Activated CD4-positive, alpha-beta T cell treated with anti-CD3 and anti-CD28 coated beads, Interleukin-2, Interleukin-4, amounts not matched to agents 100 ng/mL and 50 ng/mL, durations not matched to agents 16 hours and 8 hours (primary cell): ENCODE measurements at regions not wholly inside any gene's neighbourhood (a gene's known extent, or its start where the extent isn't known, plus 50 kb on each side); places are given as distances from the start of the nearest gene placed in this dataset.

Experiments
- DNase-seq: peaks from one replicate; pipeline ENCODE4 v3.0.0-alpha.2; 2020; ENCODE audit warnings: low spot score

DNA sequence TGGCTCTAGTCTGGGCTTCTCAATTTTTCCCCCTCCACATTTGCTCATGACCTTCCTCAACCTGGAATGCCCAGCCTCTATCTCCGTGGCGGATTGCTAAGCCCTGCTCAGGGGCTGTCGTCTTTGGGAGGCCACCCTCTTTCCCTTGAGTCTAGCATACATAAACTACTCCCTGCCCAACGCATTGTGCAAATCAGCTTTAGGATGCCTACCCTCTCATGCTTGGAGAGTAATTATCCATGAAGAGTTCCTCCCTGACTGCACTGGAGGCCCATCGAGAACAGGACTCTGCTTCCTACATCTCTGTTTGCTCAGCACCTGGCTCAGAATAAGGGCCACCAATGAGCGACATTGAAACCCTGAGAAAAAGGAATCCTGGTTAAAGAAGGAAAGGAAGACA is 53.7 kb upstream of the NPAS2 start:
- no peak for DNase-seq

DNA sequence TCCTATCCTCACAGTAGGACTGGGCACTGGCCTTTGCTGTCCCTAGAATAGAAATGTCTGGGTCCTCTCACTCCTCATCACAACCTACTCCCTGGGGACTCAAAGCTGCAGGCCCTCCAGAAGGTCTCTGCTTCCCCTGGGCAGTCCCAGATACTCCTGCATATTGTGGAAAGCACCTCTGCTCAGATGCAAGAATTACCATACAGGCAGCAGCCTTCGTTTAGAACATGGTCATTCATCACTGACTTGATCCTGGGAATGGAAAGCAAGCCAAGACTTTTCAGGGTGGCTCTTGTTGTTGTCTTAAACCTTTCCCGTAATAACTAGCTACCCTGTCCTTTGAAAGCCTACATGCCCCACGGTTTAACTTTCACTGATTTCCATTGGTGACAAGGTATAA is 53.1 kb upstream of the NPAS2 start:
- no peak for DNase-seq

DNA sequence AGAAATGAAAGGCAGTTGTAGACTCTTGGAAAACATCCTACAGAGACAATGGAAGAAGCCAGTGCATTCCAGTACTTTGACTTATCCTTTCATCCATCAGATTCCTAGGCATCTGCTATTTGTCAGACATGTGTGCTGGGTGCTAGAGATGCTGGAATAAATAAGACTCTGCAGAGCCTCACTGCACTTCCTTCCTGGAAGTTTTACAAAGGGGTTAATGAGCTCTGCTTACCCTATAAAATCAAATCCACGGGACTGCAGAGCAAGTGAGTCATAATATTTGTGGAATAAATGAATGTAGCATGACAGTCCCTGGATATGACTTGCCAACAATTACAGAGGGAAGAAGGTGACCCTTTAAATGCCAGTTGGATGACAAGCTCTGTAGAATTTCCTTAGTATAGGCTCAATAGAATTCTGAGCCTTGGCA is 52.7 kb upstream of the NPAS2 start:
- no peak for DNase-seq

DNA sequence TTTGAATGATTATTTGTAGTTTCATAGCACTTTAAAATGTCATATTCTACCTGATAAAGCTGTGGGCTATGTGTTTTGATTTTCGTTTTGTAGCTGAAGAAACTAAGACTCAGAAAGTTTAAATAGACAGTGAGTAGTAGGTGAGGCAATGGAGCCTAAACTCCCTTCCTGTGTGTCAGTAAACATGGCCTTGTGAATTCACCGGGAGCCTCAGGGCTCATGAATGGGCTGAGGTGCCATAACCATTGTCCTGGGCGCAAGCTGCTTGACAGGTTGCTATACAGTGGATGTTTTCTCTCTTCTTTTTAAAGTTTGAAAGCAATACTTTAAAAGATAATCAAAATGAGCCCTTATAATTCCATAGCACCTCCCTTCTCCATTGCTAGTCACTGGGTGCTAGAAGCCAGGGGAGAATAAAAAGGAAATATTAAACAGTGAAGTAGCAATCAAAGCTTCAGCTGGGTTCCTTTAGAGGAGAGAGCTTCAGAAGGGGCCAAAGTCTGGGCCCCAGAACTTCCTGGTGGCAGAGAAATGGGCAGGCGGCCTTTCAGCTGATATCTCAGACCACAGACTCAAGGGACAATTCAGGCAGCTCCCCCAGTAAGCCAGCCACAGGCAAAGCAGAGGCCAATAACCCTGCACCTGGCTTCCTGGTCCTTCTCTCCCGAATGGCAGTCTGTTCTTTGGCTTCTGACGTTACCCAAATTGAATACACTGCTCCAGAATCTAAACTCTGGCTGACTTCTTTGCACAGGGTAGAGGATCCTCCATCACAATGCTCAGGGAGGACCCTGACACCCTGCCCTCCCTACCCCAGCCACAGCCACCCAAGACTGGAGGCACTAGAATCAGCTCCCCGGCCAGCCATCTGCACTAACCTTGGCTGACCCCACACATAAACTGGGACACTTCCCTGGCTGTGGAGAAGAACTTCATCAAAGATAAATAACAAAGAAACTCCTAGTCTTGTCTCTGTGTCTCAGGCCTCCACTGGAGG is 51.8 kb upstream of the NPAS2 start:
- DNase-seq = no peak
